T-helper 1 cell treated with Interleukin-12 subunit alpha and Interleukin-12 subunit beta and Interleukin-4 antibody, amounts not matched to agents 30 μg/mL and 1 μg/mL, for 36 hours (primary cell): ENCODE measurements at regions not wholly inside any gene's neighbourhood (a gene's known extent, or its start where the extent isn't known, plus 50 kb on each side); places are given as distances from the start of the nearest gene placed in this dataset.

Source experiments
- H3K27ac Mint-ChIP-seq: one replicate; pipeline ENCODE4 v1.8.0; 2021; ENCODE audit warnings: mild to moderate bottlenecking, mixed read lengths
- H3K27me3 Mint-ChIP-seq: one replicate; pipeline ENCODE4 v1.8.0; 2021; ENCODE audit warnings: low read depth, mixed read lengths
- H3K36me3 Mint-ChIP-seq: one replicate; pipeline ENCODE4 v1.8.0; 2021; ENCODE audit warnings: low read depth, mixed read lengths
- H3K4me1 Mint-ChIP-seq: one replicate; pipeline ENCODE4 v1.8.0; 2021; ENCODE audit warnings: low read depth, mixed read lengths
- H3K4me3 Mint-ChIP-seq: one replicate; pipeline ENCODE4 v1.8.0; 2021; ENCODE audit warnings: mild to moderate bottlenecking, moderate library complexity, mixed read lengths
- H3K9me3 Mint-ChIP-seq: one replicate; pipeline ENCODE4 v1.8.0; 2021; ENCODE audit warnings: mixed read lengths

GRCh38 chr2:19543663-19544383 lies 185.4 kb upstream of the OSR1 start:
- Mint-ChIP-seq H3K4me3 (no peak overlapping the region), H3K27me3 (no peaks in the 10 kb centered on the region), H3K9me3 (no peaks in the 10 kb centered on the region), H3K4me1 (no peaks in the 10 kb centered on the region), H3K36me3 (no peaks in the 10 kb centered on the region), H3K27ac (no peak overlapping the region)

- Mint-ChIP-seq H3K4me3 (no peak overlapping the region), H3K9me3 (no peaks in the 10 kb centered on the region), H3K36me3 (no peaks in the 10 kb centered on the region), H3K4me1 (no peaks in the 10 kb centered on the region), H3K27ac (no peak overlapping the region), H3K27me3 (no peaks in the 10 kb centered on the region)
Measured at GRCh38 chr2:19542796-19543662, 184.6 kb upstream of the OSR1 start.

- H3K36me3 Mint-ChIP-seq, result no peaks in the 10 kb centered on the region
- H3K27me3 Mint-ChIP-seq, result no peaks in the 10 kb centered on the region
- H3K9me3 Mint-ChIP-seq, result no peaks in the 10 kb centered on the region
- H3K4me3 Mint-ChIP-seq, result no peak overlapping the region
- H3K27ac Mint-ChIP-seq, result no peak overlapping the region
- no peaks in the 10 kb centered on the region for H3K4me1 Mint-ChIP-seq
Measured at GRCh38 chr2:19541884-19542283, 183.5 kb upstream of the OSR1 start.

- Mint-ChIP-seq H3K27ac (no peak overlapping the region), H3K27me3 (no peaks in the 10 kb centered on the region), H3K4me3 (no peak overlapping the region), H3K9me3 (no peaks in the 10 kb centered on the region), H3K36me3 (no peaks in the 10 kb centered on the region), H3K4me1 (no peaks in the 10 kb centered on the region)
Measured at GRCh38 chr2:19540739-19541525, 182.5 kb upstream of the OSR1 start.

GRCh38 chr2:19538411-19538963 lies 180.1 kb upstream of the OSR1 start:
- Mint-ChIP-seq H3K27me3 (peaks cover 4% of the 10 kb centered on the region), H3K27ac (no peak overlapping the region), H3K4me1 (no peaks in the 10 kb centered on the region), H3K36me3 (no peaks in the 10 kb centered on the region), H3K4me3 (no peak overlapping the region), H3K9me3 (no peaks in the 10 kb centered on the region)

GRCh38 chr2:19536136-19536535 lies 177.7 kb upstream of the OSR1 start:
- Mint-ChIP-seq H3K27me3 (peaks cover 4% of the 10 kb centered on the region), H3K4me1 (no peaks in the 10 kb centered on the region), H3K9me3 (no peaks in the 10 kb centered on the region), H3K36me3 (no peaks in the 10 kb centered on the region), H3K4me3 (no peak overlapping the region), H3K27ac (no peak overlapping the region)

- no peaks in the 10 kb centered on the region for H3K4me1 Mint-ChIP-seq
- H3K27ac Mint-ChIP-seq, result no peak overlapping the region
- H3K36me3 Mint-ChIP-seq, result no peaks in the 10 kb centered on the region
- H3K4me3 Mint-ChIP-seq, result no peak overlapping the region
- peaks cover 10% of the 10 kb centered on the region for H3K27me3 Mint-ChIP-seq
- H3K9me3 Mint-ChIP-seq, result no peaks in the 10 kb centered on the region
Measured at GRCh38 chr2:19532547-19533196, 174.2 kb upstream of the OSR1 start.

DNA sequence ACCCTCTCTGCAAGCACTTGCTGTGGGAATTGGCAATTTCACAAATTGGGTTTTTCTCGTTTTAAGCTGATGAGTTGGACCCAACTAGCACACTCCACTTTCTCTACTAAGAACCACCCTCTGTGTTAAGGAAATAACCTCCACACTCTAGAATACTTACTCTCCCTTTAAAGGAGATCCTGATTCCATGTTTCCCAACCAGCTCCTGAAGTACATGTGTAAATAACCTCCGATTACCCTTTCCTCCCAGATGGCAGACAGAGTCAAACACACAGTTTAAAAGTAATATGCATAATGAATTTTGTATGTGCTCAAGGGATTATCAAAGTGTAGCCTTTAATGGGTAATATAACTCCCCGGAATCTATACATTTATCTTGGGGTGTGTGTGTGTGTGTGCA lies 171.3 kb upstream of the OSR1 start:
- Mint-ChIP-seq H3K9me3 (no peaks in the 10 kb centered on the region), H3K4me3 (no peak overlapping the region), H3K4me1 (no peaks in the 10 kb centered on the region), H3K27ac (no peak overlapping the region), H3K36me3 (no peaks in the 10 kb centered on the region), H3K27me3 (peaks cover 12% of the 10 kb centered on the region)

GRCh38 chr2:19527771-19528170 lies 169.3 kb upstream of the OSR1 start:
- H3K27ac Mint-ChIP-seq, result no peak overlapping the region
- H3K9me3 Mint-ChIP-seq, result no peaks in the 10 kb centered on the region
- no peak overlapping the region for H3K4me3 Mint-ChIP-seq
- H3K4me1 Mint-ChIP-seq, result no peaks in the 10 kb centered on the region
- no peaks in the 10 kb centered on the region for H3K36me3 Mint-ChIP-seq
- peaks cover 9% of the 10 kb centered on the region for H3K27me3 Mint-ChIP-seq

GRCh38 chr2:19525313-19525712 lies 166.9 kb upstream of the OSR1 start:
- Mint-ChIP-seq H3K27me3 (peaks cover 9% of the 10 kb centered on the region), H3K27ac (no peak overlapping the region), H3K9me3 (no peaks in the 10 kb centered on the region), H3K4me1 (no peaks in the 10 kb centered on the region), H3K36me3 (no peaks in the 10 kb centered on the region), H3K4me3 (no peak overlapping the region)

DNA sequence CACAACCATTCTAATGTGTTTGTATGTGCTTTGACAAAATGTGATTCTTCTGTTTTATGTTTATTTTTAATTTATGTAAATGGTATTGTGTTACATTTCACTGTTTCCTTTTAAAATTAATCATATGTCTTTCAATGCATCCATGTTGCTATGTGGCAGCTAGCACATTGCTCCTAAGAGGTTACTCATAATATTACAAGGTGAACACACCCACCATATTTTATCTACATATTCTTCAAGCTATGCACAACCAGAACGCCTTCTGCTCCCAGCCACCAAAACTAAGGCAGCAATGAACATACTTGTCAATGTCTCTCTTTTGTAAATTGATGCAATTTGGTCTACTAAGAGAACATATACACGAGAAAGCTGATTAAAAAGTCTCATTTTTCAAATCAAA lies 160.6 kb upstream of the OSR1 start:
- no peak overlapping the region for H3K4me3 Mint-ChIP-seq
- no peak overlapping the region for H3K27ac Mint-ChIP-seq
- no peaks in the 10 kb centered on the region for H3K27me3 Mint-ChIP-seq
- no peaks in the 10 kb centered on the region for H3K9me3 Mint-ChIP-seq
- no peaks in the 10 kb centered on the region for H3K4me1 Mint-ChIP-seq
- H3K36me3 Mint-ChIP-seq, result no peaks in the 10 kb centered on the region

DNA sequence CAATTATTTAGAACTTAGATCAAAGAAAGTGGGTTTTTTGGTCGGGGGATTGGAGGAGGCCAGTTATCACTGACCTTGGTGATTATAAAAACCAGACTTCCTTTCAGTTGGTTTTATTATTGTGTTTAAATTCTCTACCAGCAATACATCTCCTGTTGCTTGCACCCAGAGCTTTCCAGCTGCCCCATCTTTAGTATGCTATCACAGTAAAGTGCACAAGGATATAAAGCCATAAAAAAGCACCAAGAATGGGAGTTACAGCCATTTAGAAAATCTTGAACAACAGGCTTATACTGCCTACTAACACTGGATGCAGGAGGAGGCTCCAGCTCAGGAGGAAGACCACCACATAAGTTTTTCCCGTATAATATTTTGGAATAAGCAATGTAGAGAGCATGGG lies 148.7 kb upstream of the OSR1 start:
- Mint-ChIP-seq H3K27me3 (peaks cover 23% of the 10 kb centered on the region), H3K4me3 (no peak overlapping the region), H3K27ac (no peak overlapping the region), H3K4me1 (no peaks in the 10 kb centered on the region), H3K9me3 (no peaks in the 10 kb centered on the region), H3K36me3 (no peaks in the 10 kb centered on the region)

- H3K27ac Mint-ChIP-seq, result no peak overlapping the region
- H3K27me3 Mint-ChIP-seq, result peaks cover 23% of the 10 kb centered on the region
- H3K36me3 Mint-ChIP-seq, result no peaks in the 10 kb centered on the region
Measured at GRCh38 chr2:19505199-19506136, 147.0 kb upstream of the OSR1 start.

More at GRCh38 chr2:19505199-19506136, 147.0 kb upstream of the OSR1 start:
- no peaks in the 10 kb centered on the region for H3K9me3 Mint-ChIP-seq
- H3K4me3 Mint-ChIP-seq, result no peak overlapping the region
- H3K4me1 Mint-ChIP-seq, result no peaks in the 10 kb centered on the region
